Epithelial cell of prostate (primary cell): ENCODE measurements at regions not wholly inside any gene's neighbourhood (a gene's known extent, or its start where the extent isn't known, plus 50 kb on each side); places are given as distances from the start of the nearest gene placed in this dataset.

Experiments used
- DNase-seq: peaks from one replicate; pipeline ENCODE4 v3.0.0-alpha.2; 2011; ENCODE audit warnings: low read depth, low spot score
- H3K27ac ChIP-seq: fragments of 450-650 bp; 2 replicates; pipeline ENCODE4 v1.5.1; 2017; ENCODE audit warnings: mild to moderate bottlenecking

- DNase-seq: no peak
- no peak overlapping the region for H3K27ac ChIP-seq
These were observed 303.6 kb downstream of the SP3 start for GRCh38 chr2:173661586-173661985.

DNA sequence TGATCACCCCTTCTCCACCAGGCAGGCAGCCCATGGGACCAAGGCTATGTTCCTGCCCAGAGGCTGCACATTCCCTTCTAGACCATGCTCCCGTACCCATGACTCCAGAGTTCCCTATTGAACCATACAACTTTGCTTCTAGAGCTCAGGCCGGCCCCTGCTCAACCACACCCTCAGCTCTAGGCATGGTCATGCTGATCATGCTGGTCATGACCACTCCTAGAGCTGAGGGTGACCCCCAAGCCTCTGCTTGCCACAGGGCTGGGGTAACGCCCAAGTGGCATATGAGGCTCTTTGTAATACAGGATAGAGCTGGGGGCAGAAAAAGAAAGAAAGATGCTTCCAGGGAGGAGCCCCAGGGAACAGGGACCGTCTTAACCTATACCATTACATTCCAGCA, 301.8 kb downstream of the SP3 start:
- no peak overlapping the region for H3K27ac ChIP-seq
- no peak for DNase-seq

GRCh38 chr2:173663835-173664512, 301.2 kb downstream of the SP3 start:
- H3K27ac ChIP-seq: no peak overlapping the region
- no peak for DNase-seq

DNA sequence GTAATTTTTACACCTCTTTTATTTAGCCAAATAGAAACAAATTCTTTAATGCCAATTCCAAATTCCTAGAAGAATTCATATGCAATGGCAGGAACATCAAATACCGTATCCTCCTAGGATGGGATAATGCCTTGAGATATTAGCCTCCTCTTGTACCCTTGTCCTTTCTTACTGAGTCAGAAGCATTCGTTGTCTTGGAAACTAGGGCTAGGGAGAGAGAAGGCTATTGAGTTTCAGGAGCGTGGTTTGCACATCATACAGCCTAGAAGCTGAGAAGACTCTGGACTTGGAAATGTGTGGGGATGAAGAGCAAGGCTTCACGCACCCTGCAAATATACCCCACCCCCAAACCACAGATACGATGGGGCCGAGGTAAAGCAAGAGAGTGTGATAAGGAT, 300.7 kb downstream of the SP3 start:
- no peak overlapping the region for H3K27ac ChIP-seq
- no peak for DNase-seq

- peak overlapping the region; percentile 55 for H3K27ac ChIP-seq
- no peak for DNase-seq
These were observed 298.8 kb downstream of the SP3 start for GRCh38 chr2:173666171-173666888.

GRCh38 chr2:173667014-173667413, 298.2 kb downstream of the SP3 start:
- DNase-seq: no peak
- H3K27ac ChIP-seq: peak overlapping the region; percentile 55

GRCh38 chr2:173667415-173667814, 297.8 kb downstream of the SP3 start:
- peak overlapping the region; percentile 55 for H3K27ac ChIP-seq
- DNase-seq: no peak

DNA sequence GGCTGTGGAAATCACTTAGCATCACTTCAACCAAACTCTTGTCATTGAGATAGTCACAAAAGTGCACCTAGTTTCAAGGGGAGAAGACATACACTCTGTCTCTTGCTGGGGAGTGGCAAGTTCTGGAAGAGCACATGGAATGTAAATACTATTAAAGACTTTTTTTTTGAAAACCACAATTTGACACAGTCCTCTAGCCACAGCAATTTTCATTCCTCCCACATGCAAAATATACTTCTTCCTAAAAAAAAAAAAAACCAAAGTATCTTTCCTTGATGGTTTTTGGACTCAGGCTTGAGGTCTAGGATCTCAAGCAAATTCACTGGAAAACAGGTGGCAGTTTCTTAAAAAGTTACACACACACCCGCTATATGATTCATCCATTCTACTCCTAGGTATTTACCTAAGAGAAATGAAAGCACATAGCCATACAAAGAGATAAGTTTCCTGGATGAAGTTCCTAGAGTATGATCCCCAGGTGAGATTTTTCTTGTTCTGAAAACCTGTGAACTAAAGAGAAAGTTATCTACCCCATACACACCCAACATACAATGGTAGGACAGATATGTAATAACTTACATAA, 295.8 kb downstream of the SP3 start:
- DNase-seq: no peak
- no peak overlapping the region for H3K27ac ChIP-seq

- DNase-seq: no peak
- H3K27ac ChIP-seq: no peak overlapping the region
These were observed 295.3 kb downstream of the SP3 start for GRCh38 chr2:173669888-173670287.

GRCh38 chr2:173672573-173673340, 292.4 kb downstream of the SP3 start:
- DNase-seq: no peak
- H3K27ac ChIP-seq: no peak overlapping the region

DNA sequence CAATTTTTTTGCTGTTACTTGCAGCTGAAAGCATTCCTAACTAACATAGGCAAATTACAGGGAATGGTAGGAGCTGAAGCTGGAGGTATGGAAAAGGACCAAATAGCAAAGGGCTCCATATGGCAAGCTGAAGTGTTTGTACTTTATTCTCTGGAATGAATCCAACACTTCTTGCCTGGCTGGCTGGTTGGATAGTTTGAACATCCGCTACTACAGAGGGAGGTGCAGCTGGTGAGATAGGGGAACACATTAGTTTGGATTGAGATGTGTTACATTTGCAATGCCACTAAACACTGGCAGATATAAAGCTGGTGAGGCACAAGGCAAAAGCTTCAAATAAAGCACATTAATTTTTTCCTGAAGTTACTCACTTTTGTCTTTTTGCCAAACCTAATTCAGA, 291.5 kb downstream of the SP3 start:
- no peak for DNase-seq
- H3K27ac ChIP-seq: no peak overlapping the region

DNA sequence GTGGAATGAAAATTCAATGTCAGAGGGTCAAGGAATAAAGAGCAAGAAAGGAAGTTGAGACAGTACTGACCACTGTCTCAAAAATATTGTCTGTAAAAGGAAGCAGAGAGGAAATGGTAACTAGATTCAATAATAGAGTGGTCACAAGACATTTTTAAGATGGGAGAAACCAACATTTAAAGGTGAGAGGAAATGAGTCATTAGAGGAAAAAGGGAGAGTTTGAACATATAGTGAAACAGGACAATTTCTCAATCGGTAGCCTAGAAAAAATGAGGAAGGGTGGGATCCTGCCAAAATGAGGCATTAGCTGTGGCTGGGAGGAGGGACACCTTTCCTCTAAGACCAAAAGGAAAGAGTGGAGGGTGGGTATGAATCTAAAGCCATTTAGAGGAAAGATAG, 288.5 kb downstream of the SP3 start:
- no peak for DNase-seq
- H3K27ac ChIP-seq: peak overlapping the region; percentile 15

- no peak overlapping the region for H3K27ac ChIP-seq
These were observed 287.0 kb downstream of the SP3 start for GRCh38 chr2:173678186-173678585.

DNA sequence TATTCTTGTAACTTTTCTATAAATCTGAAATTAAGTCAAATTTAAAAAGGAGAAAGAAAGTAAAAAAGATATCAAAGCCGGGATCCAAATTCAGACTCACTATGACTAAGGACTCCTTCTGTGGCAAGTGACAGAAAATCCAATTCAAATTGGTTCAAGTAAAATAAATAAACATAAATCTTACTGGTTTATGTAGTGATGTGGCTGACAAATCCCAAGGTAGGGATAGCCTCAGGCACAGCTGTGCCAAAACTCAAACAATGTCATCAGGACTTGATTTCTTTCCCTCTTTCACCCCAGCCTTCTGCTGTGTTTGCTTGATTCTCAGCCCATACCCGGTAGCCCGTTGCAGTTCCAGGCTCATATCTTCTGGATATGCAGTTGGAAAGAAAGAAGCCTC, 284.6 kb downstream of the SP3 start:
- no peak overlapping the region for H3K27ac ChIP-seq
- DNase-seq: no peak

More at GRCh38 chr2:173678186-173678585, 287.0 kb downstream of the SP3 start:
- no peak for DNase-seq

DNA sequence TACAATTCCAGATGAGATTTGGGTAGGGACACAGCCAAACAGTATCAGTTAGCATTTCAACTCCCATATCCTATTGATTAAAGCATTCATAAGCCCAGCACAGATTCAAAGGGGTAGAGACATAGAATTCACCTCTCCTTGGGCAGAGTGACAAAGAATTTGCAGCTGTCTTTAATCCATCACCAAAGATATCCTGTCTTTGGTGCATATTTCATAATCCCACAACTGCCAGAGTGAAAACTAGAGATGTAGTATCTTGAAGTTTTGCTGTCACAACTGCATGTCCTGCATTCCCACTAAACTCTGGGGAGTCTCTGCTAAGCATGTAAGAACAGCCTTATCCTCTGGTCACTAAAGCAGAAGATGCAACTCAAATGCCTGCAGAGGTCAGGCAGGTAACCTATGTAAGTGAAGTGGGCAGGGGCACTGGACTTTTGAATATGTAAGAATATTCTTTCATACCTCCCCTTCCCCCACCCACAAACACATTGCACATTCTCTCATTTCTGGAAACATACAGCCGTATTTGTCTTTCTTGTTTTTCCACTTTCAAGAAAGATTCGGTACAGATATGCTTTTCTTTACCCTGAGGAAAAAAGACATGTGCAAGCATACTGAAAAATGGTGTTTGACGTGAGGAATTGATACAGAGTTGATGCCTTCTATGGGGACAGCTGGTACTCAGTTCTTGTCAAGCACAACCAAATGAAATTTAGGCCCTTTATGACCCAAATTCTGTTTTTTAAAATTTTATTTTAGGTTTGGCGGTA, 283.1 kb downstream of the SP3 start:
- H3K27ac ChIP-seq: no peak overlapping the region
- DNase-seq: no peak

DNA sequence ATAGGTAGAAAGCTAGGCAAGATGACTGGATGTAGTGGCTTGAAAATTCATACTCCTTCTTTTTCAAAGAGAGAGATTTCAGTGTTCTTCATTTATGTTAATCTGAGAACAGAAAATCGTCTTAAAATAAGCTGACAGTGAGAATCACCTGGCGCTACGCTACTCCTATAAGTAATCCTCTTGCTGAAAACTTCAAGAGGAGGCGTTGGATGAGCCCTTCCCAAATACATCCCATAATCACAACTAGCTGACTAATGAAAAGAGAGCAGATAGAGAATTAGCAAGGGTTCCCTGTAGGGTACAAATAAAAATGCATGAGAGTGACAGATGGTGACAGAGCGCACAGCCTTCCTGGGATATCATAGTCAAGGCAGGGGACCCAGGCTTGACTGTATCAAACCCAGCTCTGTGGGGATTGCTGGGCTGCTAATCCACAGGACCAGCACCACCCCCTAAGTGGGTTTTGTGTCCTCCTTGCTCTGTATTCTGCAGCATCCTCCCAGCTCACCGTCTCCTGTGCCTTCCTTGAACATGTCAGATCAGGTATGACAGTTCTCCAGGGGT, 280.2 kb downstream of the SP3 start:
- DNase-seq: no peak
- H3K27ac ChIP-seq: no peak overlapping the region

DNA sequence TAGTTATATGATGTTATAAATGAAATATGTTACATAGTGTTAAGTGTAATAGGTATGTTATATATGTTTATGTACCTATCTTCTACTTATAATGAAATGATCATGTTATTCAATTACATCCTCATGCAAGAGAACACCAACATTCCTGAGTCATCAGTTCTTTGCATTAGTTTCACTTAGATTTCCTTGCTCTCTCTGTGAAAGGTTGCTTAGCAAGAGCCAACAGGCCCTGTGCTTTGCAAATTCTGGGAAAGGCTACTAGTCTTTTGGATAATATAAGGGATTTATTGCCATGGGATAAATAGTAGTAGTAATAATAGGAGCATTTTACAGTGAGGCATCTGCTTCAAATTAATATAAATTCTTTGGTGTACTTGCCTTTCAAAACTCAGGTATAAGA, 274.8 kb downstream of the SP3 start:
- no peak overlapping the region for H3K27ac ChIP-seq
- DNase-seq: no peak

DNA sequence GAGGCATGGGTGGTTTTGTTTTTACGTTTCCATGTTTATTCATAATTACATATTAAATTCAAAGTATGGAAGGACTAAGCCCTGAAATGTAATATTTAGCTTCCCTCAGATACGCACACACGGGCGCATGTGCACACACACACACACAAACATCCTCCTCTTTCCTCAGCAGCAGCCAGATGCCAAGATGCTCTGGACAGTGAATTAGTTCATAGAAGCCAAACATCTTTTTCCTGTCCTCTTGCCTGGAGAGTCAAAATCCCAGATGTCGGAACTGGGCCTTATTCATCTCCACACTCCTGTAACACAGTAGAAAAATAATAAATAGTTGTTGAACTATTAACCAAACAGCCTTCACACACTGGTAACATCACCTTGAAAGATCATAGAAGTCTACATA, 273.1 kb downstream of the SP3 start:
- H3K27ac ChIP-seq: no peak overlapping the region
- no peak for DNase-seq

- H3K27ac ChIP-seq: no peak overlapping the region
These were observed 272.1 kb downstream of the SP3 start for GRCh38 chr2:173693044-173693589.

GRCh38 chr2:173696274-173696673, 268.9 kb downstream of the SP3 start:
- H3K27ac ChIP-seq: no peak overlapping the region
- DNase-seq: no peak

More at GRCh38 chr2:173693044-173693589, 272.1 kb downstream of the SP3 start:
- DNase-seq: no peak
